WERI-Rb-1 (cell line): ENCODE measurements at regions not wholly inside any gene's neighbourhood (a gene's known extent, or its start where the extent isn't known, plus 50 kb on each side); places are given as distances from the start of the nearest gene placed in this dataset.

ENCODE experiments used
- DNase-seq: peaks from one replicate; pipeline ENCODE4 v3.0.0-alpha.2; 2020
- H3K27ac ChIP-seq: fragments of 250-450 bp; sonication (Bioruptor Pico); 2 replicates; pipeline ENCODE4 v1.5.1; 2020; ENCODE audit warnings: mild to moderate bottlenecking, moderate library complexity
- H3K27me3 ChIP-seq: fragments of 250-450 bp; sonication (Bioruptor Pico); 2 replicates; pipeline ENCODE4 v1.5.1; 2021; ENCODE audit warnings: mild to moderate bottlenecking, low read depth, moderate library complexity; ENCODE audit not compliant: insufficient read depth, severe bottlenecking
- H3K36me3 ChIP-seq: fragments of 250-450 bp; sonication (Bioruptor Pico); 2 replicates; pipeline ENCODE4 v1.5.1; 2020; ENCODE audit warnings: mild to moderate bottlenecking, moderate library complexity
- H3K4me3 ChIP-seq: 2 replicates; pipeline ENCODE4 v1.5.1; 2011; ENCODE audit warnings: low read depth, mild to moderate bottlenecking, control low read depth, low read length
- H3K9me3 ChIP-seq: fragments of 250-450 bp; sonication (Bioruptor Pico); 2 replicates; pipeline ENCODE4 v1.5.1; 2021; ENCODE audit warnings: mild to moderate bottlenecking, moderate library complexity; ENCODE audit not compliant: severe bottlenecking
- CTCF ChIP-seq: IDR thresholded peaks from 2 replicates; pipeline ENCODE4 v1.5.1; 2011; ENCODE audit warnings: low read depth, mild to moderate bottlenecking, control low read depth, inconsistent platforms, low read length

- Histone ChIP-seq H3K4me3 (no peak overlapping the region), H3K27me3 (no peaks in the 10 kb centered on the region), H3K36me3 (no peaks in the 10 kb centered on the region), H3K9me3 (no peaks in the 10 kb centered on the region), H3K27ac (no peak overlapping the region)
- no peak for DNase-seq
- no peak for TF ChIP-seq CTCF
Measured at GRCh38 chr18:57270156-57270555, 82.2 kb upstream of the ST8SIA3 start.

GRCh38 chr18:57273194-57273593 is 79.2 kb upstream of the ST8SIA3 start:
- no peak for TF ChIP-seq CTCF
- Histone ChIP-seq H3K27ac (no peak overlapping the region), H3K9me3 (no peaks in the 10 kb centered on the region), H3K4me3 (no peak overlapping the region), H3K27me3 (no peaks in the 10 kb centered on the region), H3K36me3 (no peaks in the 10 kb centered on the region)
- DNase-seq: no peak

GRCh38 chr18:57275111-57275510 is 77.2 kb upstream of the ST8SIA3 start:
- no peaks in the 10 kb centered on the region for H3K27me3 ChIP-seq
- no peaks in the 10 kb centered on the region for H3K9me3 ChIP-seq
- DNase-seq: peak; percentile 33
- H3K27ac ChIP-seq: no peak overlapping the region
- no peak overlapping the region for H3K4me3 ChIP-seq
- H3K36me3 ChIP-seq: no peaks in the 10 kb centered on the region
- TF ChIP-seq CTCF: no peak

- H3K27me3 ChIP-seq: no peaks in the 10 kb centered on the region
- no peak for DNase-seq
- no peak overlapping the region for H3K27ac ChIP-seq
- no peaks in the 10 kb centered on the region for H3K9me3 ChIP-seq
- H3K36me3 ChIP-seq: no peaks in the 10 kb centered on the region
- no peak for TF ChIP-seq CTCF
- no peak overlapping the region for H3K4me3 ChIP-seq
Measured at GRCh38 chr18:57276829-57277228, 75.5 kb upstream of the ST8SIA3 start.

GRCh38 chr18:57278933-57279332 is 73.4 kb upstream of the ST8SIA3 start:
- H3K4me3 ChIP-seq: no peak overlapping the region
- no peak overlapping the region for H3K27ac ChIP-seq
- no peak for DNase-seq
- H3K27me3 ChIP-seq: no peaks in the 10 kb centered on the region
- no peak for TF ChIP-seq CTCF
- H3K36me3 ChIP-seq: no peaks in the 10 kb centered on the region
- H3K9me3 ChIP-seq: no peaks in the 10 kb centered on the region

GRCh38 chr18:57281519-57281918 is 70.8 kb upstream of the ST8SIA3 start:
- TF ChIP-seq CTCF: no peak
- no peak overlapping the region for H3K4me3 ChIP-seq
- H3K27ac ChIP-seq: no peak overlapping the region
- DNase-seq: no peak
- H3K27me3 ChIP-seq: no peaks in the 10 kb centered on the region
- H3K36me3 ChIP-seq: no peaks in the 10 kb centered on the region
- H3K9me3 ChIP-seq: no peaks in the 10 kb centered on the region
